Ascending aorta (tissue), 2 donors: ENCODE measurements at regions not wholly inside any gene's neighbourhood (a gene's known extent, or its start where the extent isn't known, plus 50 kb on each side); places are given as distances from the start of the nearest gene placed in this dataset.

Source experiments
- DNase-seq, 2 donors: peaks; one replicate each; pipeline ENCODE4 v3.0.0-alpha.2; 2019; ENCODE audit warnings: low spot score in 2 of 2
- H3K27ac ChIP-seq, 2 donors: fragments of 200-600 bp; sonication (generic); one replicate each; pipeline ENCODE4 v1.5.1; 2016 to 2017; ENCODE audit warnings: mild to moderate bottlenecking in 1 of 2
- H3K27me3 ChIP-seq: fragments of 200-600 bp; sonication (generic); one replicate; pipeline ENCODE4 v1.5.1; 2017
- H3K36me3 ChIP-seq, 2 donors: fragments of 200-600 bp; sonication (generic); one replicate each; pipeline ENCODE4 v1.5.1; 2016
- H3K4me1 ChIP-seq, 2 donors: fragments of 200-600 bp; sonication (generic); one replicate each; pipeline ENCODE4 v1.5.1; 2016 to 2017; ENCODE audit warnings: mild to moderate bottlenecking in 1 of 2
- H3K4me3 ChIP-seq, 2 donors: fragments of 200-600 bp; sonication (generic); one replicate each; pipeline ENCODE4 v1.5.1; 2016 to 2017; ENCODE audit warnings: mild to moderate bottlenecking in 1 of 2
- H3K9me3 ChIP-seq, 2 donors: fragments of 200-600 bp; sonication (generic); one replicate each; pipeline ENCODE4 v1.5.1; 2016
- intact Hi-C: fragments of 100-400 bp; cut with DNase I; formaldehyde crosslinking; loops from one replicate; pipeline ENCODE4 v1.15.1; 2023
- TF ChIP-seq, protein P1 (sequence below), 3 experiments: fragments of 200-600 bp in 2 of 3; fragments of 450-650 bp in 1 of 3; sonication (generic) in 2 of 3; IDR thresholded peaks; one replicate each; pipeline ENCODE4 v1.5.1; 2016 to 2019; ENCODE audit warnings: antibody characterized with exemption in 3 of 3, mild to moderate bottlenecking in 1 of 3, moderate library complexity in 1 of 3

DNA sequence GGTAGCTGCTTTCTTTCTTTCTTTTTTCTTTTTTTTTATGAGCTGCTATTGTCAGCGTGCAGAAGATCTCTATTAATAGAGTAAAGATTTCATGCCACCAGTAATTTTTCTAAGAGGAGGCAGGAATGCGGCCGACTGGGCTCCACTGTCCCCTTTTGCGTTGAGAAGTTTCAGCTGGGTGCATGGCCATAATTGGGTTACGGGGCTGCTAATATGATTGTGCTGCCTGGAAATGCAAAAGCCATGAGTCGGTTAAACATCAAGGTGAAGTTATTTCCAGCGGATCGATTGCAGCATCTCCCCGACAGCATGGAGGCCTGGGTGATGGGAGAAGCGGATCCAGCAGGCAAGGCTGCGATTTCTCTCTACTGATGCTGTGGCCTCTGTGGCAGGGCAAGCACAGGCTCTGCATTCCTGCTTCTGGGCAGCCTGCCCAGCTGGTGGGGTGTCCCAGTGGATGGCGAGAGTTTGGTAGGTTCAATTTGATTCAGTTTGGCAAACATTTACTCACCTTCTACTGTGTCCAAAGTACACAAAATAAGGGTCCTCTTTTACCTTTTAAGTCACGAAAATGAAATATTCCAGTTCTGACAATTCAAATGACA lies 54.4 kb upstream of the PRMT8 start:
- intact Hi-C loops = no loop called here
- no peaks in the 10 kb centered on the region for H3K36me3 ChIP-seq
- DNase-seq = peak in 1 of 2 donors; percentile 34
- no peaks in the 10 kb centered on the region for H3K9me3 ChIP-seq
- TF ChIP-seq, protein P1, sequence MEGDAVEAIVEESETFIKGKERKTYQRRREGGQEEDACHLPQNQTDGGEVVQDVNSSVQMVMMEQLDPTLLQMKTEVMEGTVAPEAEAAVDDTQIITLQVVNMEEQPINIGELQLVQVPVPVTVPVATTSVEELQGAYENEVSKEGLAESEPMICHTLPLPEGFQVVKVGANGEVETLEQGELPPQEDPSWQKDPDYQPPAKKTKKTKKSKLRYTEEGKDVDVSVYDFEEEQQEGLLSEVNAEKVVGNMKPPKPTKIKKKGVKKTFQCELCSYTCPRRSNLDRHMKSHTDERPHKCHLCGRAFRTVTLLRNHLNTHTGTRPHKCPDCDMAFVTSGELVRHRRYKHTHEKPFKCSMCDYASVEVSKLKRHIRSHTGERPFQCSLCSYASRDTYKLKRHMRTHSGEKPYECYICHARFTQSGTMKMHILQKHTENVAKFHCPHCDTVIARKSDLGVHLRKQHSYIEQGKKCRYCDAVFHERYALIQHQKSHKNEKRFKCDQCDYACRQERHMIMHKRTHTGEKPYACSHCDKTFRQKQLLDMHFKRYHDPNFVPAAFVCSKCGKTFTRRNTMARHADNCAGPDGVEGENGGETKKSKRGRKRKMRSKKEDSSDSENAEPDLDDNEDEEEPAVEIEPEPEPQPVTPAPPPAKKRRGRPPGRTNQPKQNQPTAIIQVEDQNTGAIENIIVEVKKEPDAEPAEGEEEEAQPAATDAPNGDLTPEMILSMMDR (IDR thresholded peaks at IDR 0.05) = no peak
- no peaks in the 10 kb centered on the region for H3K4me1 ChIP-seq
- no peaks in the 10 kb centered on the region for H3K27me3 ChIP-seq
- H3K27ac ChIP-seq = no peak overlapping the region
- H3K4me3 ChIP-seq = no peak overlapping the region

DNA sequence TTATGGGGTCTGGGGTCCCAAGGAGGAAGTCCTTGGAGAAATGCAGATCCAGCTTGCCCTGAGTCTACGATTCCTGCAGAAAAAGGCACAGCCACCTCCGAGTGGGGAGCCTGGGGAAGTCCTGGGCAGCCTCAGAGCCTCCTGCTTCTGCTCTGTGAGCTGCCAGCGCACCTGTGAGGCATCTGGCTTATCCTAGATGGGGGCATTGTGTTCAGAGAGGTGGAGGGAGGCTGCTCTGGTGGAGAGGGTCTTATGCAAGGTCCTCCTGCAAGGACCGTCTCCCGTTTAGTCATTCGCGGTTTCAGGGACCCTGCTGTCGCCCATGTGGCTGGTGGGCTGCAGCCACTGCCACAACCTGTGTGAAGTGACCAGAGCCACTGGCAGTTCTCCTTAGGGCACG lies 53.0 kb upstream of the PRMT8 start:
- Histone ChIP-seq H3K36me3 (no peaks in the 10 kb centered on the region), H3K4me3 (no peak overlapping the region), H3K9me3 (no peaks in the 10 kb centered on the region), H3K4me1 (no peaks in the 10 kb centered on the region), H3K27me3 (no peaks in the 10 kb centered on the region), H3K27ac (no peak overlapping the region)
- intact Hi-C loops = no loop called here
- TF ChIP-seq, protein P1 (IDR thresholded peaks at IDR 0.05) = no peak
- DNase-seq = no peak

DNA sequence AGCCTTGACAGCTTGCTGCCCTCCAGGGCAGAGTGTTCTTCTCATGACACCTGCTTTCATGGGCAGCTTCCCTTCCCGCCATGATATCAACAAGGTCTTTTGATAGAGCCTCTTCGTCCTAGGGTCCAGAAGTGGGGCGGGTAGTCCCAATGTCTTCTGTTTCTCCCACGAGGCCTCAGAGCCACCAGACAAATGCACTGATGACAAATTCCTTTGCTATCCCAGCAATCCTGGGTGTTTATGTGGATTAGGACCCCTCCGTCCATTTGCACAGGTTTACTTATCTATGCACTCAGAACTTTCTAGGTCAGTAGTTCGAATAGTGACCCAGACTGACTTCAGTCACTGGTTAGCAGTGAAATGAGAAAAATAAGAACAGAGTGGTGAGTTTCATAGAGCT lies 52.6 kb upstream of the PRMT8 start:
- DNase-seq = peak in 1 of 2 donors; percentile 48
- H3K27me3 ChIP-seq = no peaks in the 10 kb centered on the region
- H3K27ac ChIP-seq = no peak overlapping the region
- intact Hi-C loops = no loop called here
- TF ChIP-seq, protein P1 (IDR thresholded peaks at IDR 0.05) = no peak
- H3K4me1 ChIP-seq = no peaks in the 10 kb centered on the region
- H3K4me3 ChIP-seq = no peak overlapping the region
- H3K9me3 ChIP-seq = no peaks in the 10 kb centered on the region
- H3K36me3 ChIP-seq = no peaks in the 10 kb centered on the region
